ENCODE measurements at regions not wholly inside any gene's neighbourhood (a gene's known extent, or its start where the extent isn't known, plus 50 kb on each side); places are given as distances from the start of the nearest gene placed in this dataset.

DNA sequence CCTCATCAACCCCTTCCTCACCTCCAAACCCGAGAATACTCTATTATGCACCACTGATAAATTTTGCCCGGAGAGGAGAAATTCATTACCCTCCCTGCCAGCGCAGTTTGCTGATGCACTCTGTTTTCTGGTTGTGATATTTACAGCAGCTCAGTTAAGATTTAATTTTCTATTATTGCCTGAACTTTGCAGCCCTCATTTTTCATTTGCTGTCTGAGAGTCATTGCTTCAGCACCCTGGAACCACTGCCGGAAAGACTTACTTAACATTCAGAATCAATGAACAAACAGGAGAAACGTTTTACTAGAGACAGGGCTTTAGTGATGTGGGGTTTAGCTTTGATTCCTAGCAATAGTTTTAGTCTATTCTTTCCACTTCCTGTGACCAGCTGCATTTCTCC lies 56.7 kb upstream of the MAMDC2 start:
- Histone ChIP-seq H4K20me1 (ENCODE audit: low read depth, low read length) (no peaks in the 10 kb centered on the region), H3K9ac (ENCODE audit: low read length) (no peak overlapping the region), H3K4me2 (ENCODE audit: low read depth, low read length, poor library complexity, severe bottlenecking) (no peak overlapping the region), H3K9me2 (replicated peaks; ENCODE audit: insufficient read depth, low read length) (no peaks in the 10 kb centered on the region), H3K9me3 (ENCODE audit: insufficient read depth, low read length) (no peaks in the 10 kb centered on the region), H2AFZ (ENCODE audit: low read depth, low read length, severe bottlenecking) (no peak overlapping the region), H3F3A (ENCODE audit: insufficient read depth) (no peaks in the 10 kb centered on the region), H3K79me2 (ENCODE audit: insufficient read depth, low read length) (no peaks in the 10 kb centered on the region), H3K27me3 (ENCODE audit: low read length) (no peaks in the 10 kb centered on the region), H3K4me3 (ENCODE audit: insufficient read depth, low read length, poor library complexity, severe bottlenecking) (no peak overlapping the region), H3K27ac (ENCODE audit: low read depth, low read length) (no peak overlapping the region), H3K36me3 (ENCODE audit: low read length) (no peaks in the 10 kb centered on the region)
- TF ChIP-seq CTCF (IDR thresholded peaks at IDR 0.05; ENCODE audit: insufficient read depth, low read length, poor library complexity, severe bottlenecking) (no peak), EZH2phosphoT487 (conservative IDR thresholded peaks at IDR 0.05; ENCODE audit: low read length) (no peak)

DNA sequence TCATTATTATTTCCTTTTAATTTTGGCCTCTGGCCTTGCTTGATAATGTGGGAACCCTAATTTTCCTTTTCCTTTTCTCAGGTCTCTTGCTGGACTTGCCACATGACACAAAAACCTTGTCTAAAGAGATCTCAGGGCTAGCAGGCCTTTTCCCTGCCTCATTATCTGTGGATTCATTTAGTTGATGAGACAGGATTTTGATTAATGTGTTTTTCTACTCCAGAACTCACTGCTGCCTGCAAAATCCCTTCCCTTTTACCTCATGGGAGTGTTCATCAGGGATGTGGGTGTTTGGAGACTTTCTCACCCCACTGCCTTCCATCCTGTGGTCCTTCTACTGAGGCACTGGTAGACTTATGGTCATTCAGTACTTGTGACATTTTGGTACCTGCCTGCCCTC lies 56.2 kb upstream of the MAMDC2 start:
- Histone ChIP-seq H3K4me2 (ENCODE audit: low read depth, low read length, poor library complexity, severe bottlenecking) (no peak overlapping the region), H3K9me2 (replicated peaks; ENCODE audit: insufficient read depth, low read length) (no peaks in the 10 kb centered on the region), H3K9ac (ENCODE audit: low read length) (no peak overlapping the region), H2AFZ (ENCODE audit: low read depth, low read length, severe bottlenecking) (no peak overlapping the region), H3K4me3 (ENCODE audit: insufficient read depth, low read length, poor library complexity, severe bottlenecking) (no peak overlapping the region), H3K27ac (ENCODE audit: low read depth, low read length) (no peak overlapping the region), H3K79me2 (ENCODE audit: insufficient read depth, low read length) (no peaks in the 10 kb centered on the region), H3K36me3 (ENCODE audit: low read length) (no peaks in the 10 kb centered on the region), H3K27me3 (ENCODE audit: low read length) (no peaks in the 10 kb centered on the region), H4K20me1 (ENCODE audit: low read depth, low read length) (no peaks in the 10 kb centered on the region), H3K9me3 (ENCODE audit: insufficient read depth, low read length) (no peaks in the 10 kb centered on the region), H3F3A (ENCODE audit: insufficient read depth) (no peaks in the 10 kb centered on the region)
- TF ChIP-seq CTCF (IDR thresholded peaks at IDR 0.05; ENCODE audit: insufficient read depth, low read length, poor library complexity, severe bottlenecking): no peak
- TF ChIP-seq EZH2phosphoT487 (conservative IDR thresholded peaks at IDR 0.05; ENCODE audit: low read length): no peak

DNA sequence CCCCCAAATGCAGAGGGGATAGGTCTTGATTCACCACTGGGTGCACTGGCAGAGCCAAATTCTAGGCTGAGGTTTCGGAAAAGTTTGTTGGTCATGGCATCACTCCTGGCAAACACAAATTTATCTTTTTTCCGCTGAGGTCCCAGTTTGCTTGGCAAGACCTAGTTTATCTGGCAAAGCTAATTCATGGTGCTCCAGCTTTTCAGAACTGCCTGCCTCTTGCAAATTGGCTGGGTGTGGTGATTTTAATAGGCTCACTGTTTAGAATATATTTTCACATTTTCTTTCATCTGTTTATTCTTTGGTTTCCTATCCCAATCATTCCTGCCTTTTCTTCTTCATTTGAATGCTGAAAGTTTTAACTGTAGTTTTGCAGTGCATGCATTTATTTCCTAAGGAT lies 50.5 kb upstream of the MAMDC2 start:
- no peaks in the 10 kb centered on the region for H3K9me2 ChIP-seq (replicated peaks; ENCODE audit: insufficient read depth, low read length)
- no peak overlapping the region for H3K9ac ChIP-seq (ENCODE audit: low read length)
- H3K79me2 ChIP-seq (ENCODE audit: insufficient read depth, low read length): no peaks in the 10 kb centered on the region
- no peak overlapping the region for H3K4me2 ChIP-seq (ENCODE audit: low read depth, low read length, poor library complexity, severe bottlenecking)
- H3K27me3 ChIP-seq (ENCODE audit: low read length): no peaks in the 10 kb centered on the region
- H3K27ac ChIP-seq (ENCODE audit: low read depth, low read length): no peak overlapping the region
- no peak overlapping the region for H2AFZ ChIP-seq (ENCODE audit: low read depth, low read length, severe bottlenecking)
- no peaks in the 10 kb centered on the region for H4K20me1 ChIP-seq (ENCODE audit: low read depth, low read length)
- H3K4me3 ChIP-seq (ENCODE audit: insufficient read depth, low read length, poor library complexity, severe bottlenecking): no peak overlapping the region
- H3F3A ChIP-seq (ENCODE audit: insufficient read depth): no peaks in the 10 kb centered on the region
- no peak for TF ChIP-seq CTCF (IDR thresholded peaks at IDR 0.05; ENCODE audit: insufficient read depth, low read length, poor library complexity, severe bottlenecking)
- no peak for TF ChIP-seq EZH2phosphoT487 (conservative IDR thresholded peaks at IDR 0.05; ENCODE audit: low read length)
- H3K36me3 ChIP-seq (ENCODE audit: low read length): no peaks in the 10 kb centered on the region
- H3K9me3 ChIP-seq (ENCODE audit: insufficient read depth, low read length): no peaks in the 10 kb centered on the region
